ENCODE measurements at regions not wholly inside any gene's neighbourhood (a gene's known extent, or its start where the extent isn't known, plus 50 kb on each side); places are given as distances from the start of the nearest gene placed in this dataset.
"Not testable (repeated sequence)": the region's sequence is repeated elsewhere in the genome, so short reads cannot be mapped to it uniquely, and the experiment has no call there.

GRCh38 chr10:117492504-117492903, 50.0 kb upstream of the EMX2 start:
- H3K4me1 Mint-ChIP-seq = peaks cover 4% of the 10 kb centered on the region
- no peak overlapping the region for H3K4me3 Mint-ChIP-seq
- TF ChIP-seq CTCF (conservative IDR thresholded peaks at IDR 0.05) = no peak
- H3K27ac Mint-ChIP-seq (ENCODE audit: unreplicated experiment) = no peak overlapping the region
- DNase-seq (ENCODE audit: low read depth, low spot score) = no peak
- H3K36me3 Mint-ChIP-seq (ENCODE audit: low read depth) = no peaks in the 10 kb centered on the region
- H3K9me3 Mint-ChIP-seq = no peaks in the 10 kb centered on the region
- H3K27me3 Mint-ChIP-seq (ENCODE audit: low read depth) = peaks cover 61% of the 10 kb centered on the region

- no peaks in the 10 kb centered on the region for H3K36me3 Mint-ChIP-seq (ENCODE audit: low read depth)
- no peaks in the 10 kb centered on the region for H3K9me3 Mint-ChIP-seq
- H3K27me3 Mint-ChIP-seq (ENCODE audit: low read depth) = peaks cover 25% of the 10 kb centered on the region
- H3K4me1 Mint-ChIP-seq = no peaks in the 10 kb centered on the region
- H3K4me3 Mint-ChIP-seq = no peak overlapping the region
- no peak for DNase-seq (ENCODE audit: low read depth, low spot score)
- no peak overlapping the region for H3K27ac Mint-ChIP-seq (ENCODE audit: unreplicated experiment)
- TF ChIP-seq CTCF (conservative IDR thresholded peaks at IDR 0.05) = no peak
These were observed 54.5 kb upstream of the EMX2 start for GRCh38 chr10:117488004-117488403.

GRCh38 chr10:117486606-117487005, 55.9 kb upstream of the EMX2 start:
- peaks cover 11% of the 10 kb centered on the region for H3K27me3 Mint-ChIP-seq (ENCODE audit: low read depth)
- no peak overlapping the region for H3K27ac Mint-ChIP-seq (ENCODE audit: unreplicated experiment)
- no peaks in the 10 kb centered on the region for H3K9me3 Mint-ChIP-seq
- H3K4me1 Mint-ChIP-seq = no peaks in the 10 kb centered on the region
- DNase-seq (ENCODE audit: low read depth, low spot score) = no peak
- no peaks in the 10 kb centered on the region for H3K36me3 Mint-ChIP-seq (ENCODE audit: low read depth)
- no peak for TF ChIP-seq CTCF (conservative IDR thresholded peaks at IDR 0.05)
- H3K4me3 Mint-ChIP-seq = no peak overlapping the region

- no peak for DNase-seq (ENCODE audit: low read depth, low spot score)
- peak overlapping the region; percentile 57 for H3K27ac Mint-ChIP-seq (ENCODE audit: unreplicated experiment)
- H3K4me3 Mint-ChIP-seq = no peak overlapping the region
- peaks cover 6% of the 10 kb centered on the region for H3K27me3 Mint-ChIP-seq (ENCODE audit: low read depth)
- TF ChIP-seq CTCF (conservative IDR thresholded peaks at IDR 0.05) = no peak
- no peaks in the 10 kb centered on the region for H3K4me1 Mint-ChIP-seq
- H3K36me3 Mint-ChIP-seq (ENCODE audit: low read depth) = no peaks in the 10 kb centered on the region
- no peaks in the 10 kb centered on the region for H3K9me3 Mint-ChIP-seq
These were observed 59.4 kb upstream of the EMX2 start for GRCh38 chr10:117483056-117483590.

GRCh38 chr10:117481011-117481410, 61.5 kb upstream of the EMX2 start:
- not testable (repeated sequence) for H3K27me3 Mint-ChIP-seq (ENCODE audit: low read depth); H3K27ac Mint-ChIP-seq (ENCODE audit: unreplicated experiment); H3K4me3 Mint-ChIP-seq; DNase-seq (ENCODE audit: low read depth, low spot score); H3K9me3 Mint-ChIP-seq; H3K36me3 Mint-ChIP-seq (ENCODE audit: low read depth); H3K4me1 Mint-ChIP-seq

- peaks cover 7% of the 10 kb centered on the region for H3K27me3 Mint-ChIP-seq (ENCODE audit: low read depth)
- H3K4me1 Mint-ChIP-seq = no peaks in the 10 kb centered on the region
- H3K27ac Mint-ChIP-seq (ENCODE audit: unreplicated experiment) = no peak overlapping the region
- no peak overlapping the region for H3K4me3 Mint-ChIP-seq
- no peaks in the 10 kb centered on the region for H3K9me3 Mint-ChIP-seq
- no peak for TF ChIP-seq CTCF (conservative IDR thresholded peaks at IDR 0.05)
- DNase-seq (ENCODE audit: low read depth, low spot score) = no peak
- H3K36me3 Mint-ChIP-seq (ENCODE audit: low read depth) = no peaks in the 10 kb centered on the region
These were observed 62.4 kb upstream of the EMX2 start for GRCh38 chr10:117480097-117480496.
